ENCODE measurements at regions not wholly inside any gene's neighbourhood (a gene's known extent, or its start where the extent isn't known, plus 50 kb on each side); places are given as distances from the start of the nearest gene placed in this dataset.

GRCh38 chr5:173757403-173758209, 130.5 kb upstream of the CPEB4 start:
- DNase-seq, result no peak
- Mint-ChIP-seq H3K36me3 (ENCODE audit: low read depth) (no peaks in the 10 kb centered on the region), H3K27ac (no peak overlapping the region), H3K4me3 (no peak overlapping the region), H3K27me3 (peaks cover 5% of the 10 kb centered on the region), H3K9me3 (no peaks in the 10 kb centered on the region), H3K4me1 (ENCODE audit: low read depth) (no peaks in the 10 kb centered on the region)
- Histone ChIP-seq H3K9me3 (ENCODE audit: control insufficient read depth in 1 of 2, insufficient read depth in 1 of 2, low read length in 2 of 2) (no peaks in the 10 kb centered on the region), H3K36me3 (ENCODE audit: insufficient read depth, low read length) (no peaks in the 10 kb centered on the region), H3K4me3 (ENCODE audit: low read length) (no peak overlapping the region), H3K27ac (ENCODE audit: low read depth in 1 of 2, low read length in 2 of 2) (no peak overlapping the region), H3K27me3 (ENCODE audit: control insufficient read depth in 1 of 2, insufficient read depth in 2 of 2, low read length in 2 of 2) (no peaks in the 10 kb centered on the region), H3K4me1 (ENCODE audit: insufficient read depth, low read length) (no peaks in the 10 kb centered on the region)
- POLR2A ChIA-PET, result no interaction called here
- intact Hi-C loops (cut with DNase I, micrococcal nuclease), result no loop called here
- TF ChIP-seq CTCF (IDR thresholded peaks at IDR 0.05), result no peak
- CTCF ChIA-PET, result no interaction called here
- ATAC-seq (ENCODE audit: poor library complexity), result no peak

GRCh38 chr5:173758676-173759075, 129.5 kb upstream of the CPEB4 start:
- Histone ChIP-seq H3K36me3 (ENCODE audit: insufficient read depth, low read length) (no peaks in the 10 kb centered on the region), H3K27ac (ENCODE audit: low read depth in 1 of 2, low read length in 2 of 2) (no peak overlapping the region), H3K4me3 (ENCODE audit: low read length) (no peak overlapping the region), H3K9me3 (ENCODE audit: control insufficient read depth in 1 of 2, insufficient read depth in 1 of 2, low read length in 2 of 2) (no peaks in the 10 kb centered on the region), H3K27me3 (ENCODE audit: control insufficient read depth in 1 of 2, insufficient read depth in 2 of 2, low read length in 2 of 2) (no peaks in the 10 kb centered on the region), H3K4me1 (ENCODE audit: insufficient read depth, low read length) (no peaks in the 10 kb centered on the region)
- no peaks in the 10 kb centered on the region for H3K36me3 Mint-ChIP-seq (ENCODE audit: low read depth)
- H3K27me3 Mint-ChIP-seq, result peaks cover 5% of the 10 kb centered on the region
- H3K4me3 Mint-ChIP-seq, result no peak overlapping the region
- H3K27ac Mint-ChIP-seq, result no peak overlapping the region
- intact Hi-C loops (cut with DNase I, micrococcal nuclease), result no loop called here
- no peak for TF ChIP-seq CTCF (IDR thresholded peaks at IDR 0.05)
- POLR2A ChIA-PET, result no interaction called here
- DNase-seq (no peak), ATAC-seq (ENCODE audit: poor library complexity) (no peak)
- H3K9me3 Mint-ChIP-seq, result no peaks in the 10 kb centered on the region
- no peaks in the 10 kb centered on the region for H3K4me1 Mint-ChIP-seq (ENCODE audit: low read depth)
- CTCF ChIA-PET, result no interaction called here

- CTCF ChIA-PET, result no interaction called here
Observed at GRCh38 chr5:173759691-173760090, 128.5 kb upstream of the CPEB4 start.

More at GRCh38 chr5:173759691-173760090, 128.5 kb upstream of the CPEB4 start:
- Histone ChIP-seq H3K9me3 (ENCODE audit: control insufficient read depth in 1 of 2, insufficient read depth in 1 of 2, low read length in 2 of 2) (no peaks in the 10 kb centered on the region), H3K4me1 (ENCODE audit: insufficient read depth, low read length) (peaks cover 1% of the 10 kb centered on the region), H3K4me3 (ENCODE audit: low read length) (no peak overlapping the region), H3K36me3 (ENCODE audit: insufficient read depth, low read length) (no peaks in the 10 kb centered on the region), H3K27ac (ENCODE audit: low read depth in 1 of 2, low read length in 2 of 2) (no peak overlapping the region), H3K27me3 (ENCODE audit: control insufficient read depth in 1 of 2, insufficient read depth in 2 of 2, low read length in 2 of 2) (no peaks in the 10 kb centered on the region)
- DNase-seq (no peak), ATAC-seq (ENCODE audit: poor library complexity) (no peak)
- H3K27ac Mint-ChIP-seq, result no peak overlapping the region
- H3K36me3 Mint-ChIP-seq (ENCODE audit: low read depth), result no peaks in the 10 kb centered on the region
- intact Hi-C loops (cut with DNase I, micrococcal nuclease), result no loop called here
- POLR2A ChIA-PET, result no interaction called here
- H3K27me3 Mint-ChIP-seq, result peaks cover 5% of the 10 kb centered on the region
- TF ChIP-seq CTCF (IDR thresholded peaks at IDR 0.05), result no peak
- H3K4me1 Mint-ChIP-seq (ENCODE audit: low read depth), result no peaks in the 10 kb centered on the region
- no peak overlapping the region for H3K4me3 Mint-ChIP-seq
- H3K9me3 Mint-ChIP-seq, result no peaks in the 10 kb centered on the region

All from CD4-positive, alpha-beta T cell (primary cell).